Prostate gland (tissue), 2 donors: ENCODE measurements at regions not wholly inside any gene's neighbourhood (a gene's known extent, or its start where the extent isn't known, plus 50 kb on each side); places are given as distances from the start of the nearest gene placed in this dataset.

ENCODE experiments used
- DNase-seq: peaks from one replicate; pipeline ENCODE4 v3.0.0-alpha.2; 2019; ENCODE audit warnings: low spot score
- H3K27ac ChIP-seq, 2 donors: fragments of 200-600 bp; sonication (generic); 2 replicates each; pipeline ENCODE4 v1.5.1; 2017 to 2019
- H3K27me3 ChIP-seq: fragments of 200-600 bp; sonication (generic); replicated peaks from 2 replicates; pipeline ENCODE4 v1.5.1; 2019; ENCODE audit not compliant: insufficient read depth
- H3K36me3 ChIP-seq, 2 donors: fragments of 200-600 bp; sonication (generic); 1 replicate in 1 of 2; 2 replicates in 1 of 2; pipeline versions ENCODE4 v1.5.1 to v1.8.1; 2017 to 2019
- H3K4me1 ChIP-seq: fragments of 200-600 bp; sonication (generic); replicated peaks from 2 replicates; pipeline ENCODE4 v1.5.1; 2019
- H3K4me3 ChIP-seq, 2 donors: fragments of 200-600 bp; sonication (generic); 2 replicates each; pipeline ENCODE4 v1.5.1; 2017 to 2019
- H3K9me3 ChIP-seq: fragments of 200-600 bp; sonication (generic); 2 replicates; pipeline ENCODE4 v1.5.1; 2017
- CTCF ChIP-seq, 4 experiments: fragments of 200-600 bp in 2 of 4; fragments of 450-650 bp in 2 of 4; sonication (generic) in 2 of 4; IDR thresholded peaks; 1 replicate in 3 of 4; 2 replicates in 1 of 4; pipeline ENCODE4 v1.5.1; 2016 to 2019; ENCODE audit warnings: antibody characterized with exemption in 4 of 4, mild to moderate bottlenecking in 2 of 4, moderate library complexity in 2 of 4
- POLR2A ChIP-seq: fragments of 450-650 bp; IDR thresholded peaks from one replicate; pipeline ENCODE4 v1.6.1; 2016; ENCODE audit warnings: antibody characterized with exemption, mild to moderate bottlenecking
- POLR2AphosphoS5 ChIP-seq: sonication (generic); formaldehyde crosslinking; IDR thresholded peaks from one replicate; pipeline ENCODE4 v1.6.1; 2017; ENCODE audit warnings: antibody characterized with exemption
- WGBS: methylation state at CpG from one replicate; pipeline ENCODE4 v1.1.5; 2018; 5-methylcytosine and 5-hydroxymethylcytosine counted together
- intact Hi-C: fragments of 100-400 bp; cut with DNase I; formaldehyde crosslinking; loops from one replicate; pipeline ENCODE4 v1.14.2; 2022

DNA sequence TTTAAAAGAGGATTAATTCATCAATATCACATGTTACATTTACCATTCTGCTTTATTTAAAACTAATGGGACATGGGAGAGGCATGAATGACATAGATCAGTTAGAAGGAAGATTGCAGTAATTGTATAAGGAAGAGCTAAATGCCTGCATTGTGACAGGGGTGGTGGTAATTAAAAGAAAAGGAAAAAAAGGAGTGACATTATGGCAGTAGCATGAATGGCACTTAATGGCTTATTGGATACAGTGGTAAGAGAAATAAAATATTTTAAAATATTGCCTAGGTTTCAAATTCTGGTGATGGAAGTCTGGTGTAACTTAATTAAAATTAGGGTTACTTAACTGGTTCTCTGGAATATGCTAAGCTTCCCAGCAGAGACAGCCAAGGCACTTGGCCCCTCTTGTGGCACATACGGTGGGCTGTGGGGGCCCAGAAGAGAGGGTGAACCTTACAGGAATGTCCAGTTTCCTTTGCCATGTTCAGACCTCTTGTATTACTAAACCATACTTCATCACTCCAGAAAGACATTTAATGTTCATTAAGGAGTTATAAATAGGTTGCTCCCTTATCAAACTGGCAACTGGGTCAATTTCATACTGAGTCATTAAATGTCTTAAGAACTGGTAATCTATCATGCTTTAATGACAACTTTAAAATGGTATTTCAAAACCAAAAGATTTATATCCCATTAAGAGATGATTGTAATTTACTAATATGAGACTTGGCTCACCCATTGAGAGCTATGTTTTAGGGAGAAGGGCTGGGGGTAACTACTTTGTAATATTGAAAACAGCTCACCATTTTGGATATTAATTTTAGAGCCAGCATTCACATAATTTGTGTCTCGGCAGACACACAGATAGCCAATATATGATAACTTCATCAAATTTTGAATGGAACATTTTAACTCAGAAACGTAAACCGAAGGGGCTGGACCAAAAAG is 798.9 kb upstream of the PIK3C3 start:
- Histone ChIP-seq H3K27ac (no peak overlapping the region), H3K4me3 (no peak overlapping the region), H3K9me3 (no peaks in the 10 kb centered on the region), H3K4me1 (no peaks in the 10 kb centered on the region), H3K27me3 (no peaks in the 10 kb centered on the region), H3K36me3 (no peaks in the 10 kb centered on the region)
- WGBS = 88% methylated on average over 4 of the region's 4 CpGs
- intact Hi-C loops = no loop called here
- no peak for TF ChIP-seq CTCF (IDR thresholded peaks at IDR 0.05)
- no peak for DNase-seq

GRCh38 chr18:41155025-41155424 is 800.0 kb upstream of the PIK3C3 start:
- no peaks in the 10 kb centered on the region for H3K4me1 ChIP-seq
- no peaks in the 10 kb centered on the region for H3K27me3 ChIP-seq
- no peak overlapping the region for H3K4me3 ChIP-seq
- no peak for TF ChIP-seq POLR2A
- no peak for TF ChIP-seq CTCF (IDR thresholded peaks at IDR 0.05)
- no peak for TF ChIP-seq POLR2AphosphoS5
- no peaks in the 10 kb centered on the region for H3K9me3 ChIP-seq
- H3K27ac ChIP-seq = no peak overlapping the region
- intact Hi-C loops = no loop called here
- 38% methylated on average over 1 of the region's 1 CpG for WGBS
- DNase-seq = no peak
- no peaks in the 10 kb centered on the region for H3K36me3 ChIP-seq

DNA sequence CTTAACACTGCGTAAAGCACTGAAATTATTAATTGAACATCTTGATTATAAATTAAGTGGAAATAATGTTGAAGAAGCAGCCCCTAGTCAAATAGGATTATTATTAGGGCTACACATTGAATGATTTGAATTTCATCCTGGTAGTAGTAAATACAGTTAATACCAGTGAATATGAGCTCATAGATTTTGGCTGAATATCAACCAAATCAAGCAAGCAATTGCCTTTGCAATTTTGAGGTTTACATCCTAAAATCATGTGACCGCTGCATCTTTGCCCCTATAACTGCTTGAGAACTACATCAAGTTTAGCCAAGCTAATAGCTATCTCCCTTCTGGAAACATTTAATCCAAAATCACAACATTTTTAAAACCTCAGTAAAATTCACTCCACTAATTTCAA is 801.2 kb upstream of the PIK3C3 start:
- WGBS = 94% methylated on average over 2 of the region's 2 CpGs
- no peak for DNase-seq
- Histone ChIP-seq H3K4me1 (no peaks in the 10 kb centered on the region), H3K4me3 (no peak overlapping the region), H3K27me3 (no peaks in the 10 kb centered on the region), H3K9me3 (no peaks in the 10 kb centered on the region), H3K27ac (no peak overlapping the region), H3K36me3 (no peaks in the 10 kb centered on the region)
- intact Hi-C loops = no loop called here
- no peak for TF ChIP-seq POLR2A
- no peak for TF ChIP-seq CTCF (IDR thresholded peaks at IDR 0.05)
- TF ChIP-seq POLR2AphosphoS5 = no peak

DNA sequence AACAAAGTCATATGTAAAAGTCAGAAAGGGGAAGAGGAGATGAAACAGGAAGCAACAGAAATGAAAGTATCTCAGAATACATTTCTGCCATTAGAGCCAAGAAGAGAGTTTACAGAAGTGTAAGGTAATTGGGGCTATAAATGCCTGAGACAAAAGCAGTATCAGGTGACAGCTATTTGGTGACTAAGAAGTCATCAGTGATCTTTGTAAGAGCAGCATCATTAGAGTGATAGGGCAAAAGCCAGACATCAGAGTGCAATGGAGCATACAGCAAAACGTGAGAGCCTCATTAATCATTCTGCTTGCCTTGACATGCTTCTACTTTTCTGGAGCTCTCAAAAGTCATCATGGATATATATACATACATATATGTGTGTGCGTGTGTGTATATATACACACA is 804.7 kb upstream of the PIK3C3 start:
- H3K9me3 ChIP-seq = no peaks in the 10 kb centered on the region
- no peak overlapping the region for H3K4me3 ChIP-seq
- no peak for TF ChIP-seq POLR2A
- TF ChIP-seq CTCF (IDR thresholded peaks at IDR 0.05) = no peak
- no peak for TF ChIP-seq POLR2AphosphoS5
- no peaks in the 10 kb centered on the region for H3K36me3 ChIP-seq
- no peaks in the 10 kb centered on the region for H3K4me1 ChIP-seq
- no peak for DNase-seq
- no peaks in the 10 kb centered on the region for H3K27me3 ChIP-seq
- H3K27ac ChIP-seq = no peak overlapping the region
- intact Hi-C loops = no loop called here
- 61% methylated on average over 2 of the region's 2 CpGs for WGBS

DNA sequence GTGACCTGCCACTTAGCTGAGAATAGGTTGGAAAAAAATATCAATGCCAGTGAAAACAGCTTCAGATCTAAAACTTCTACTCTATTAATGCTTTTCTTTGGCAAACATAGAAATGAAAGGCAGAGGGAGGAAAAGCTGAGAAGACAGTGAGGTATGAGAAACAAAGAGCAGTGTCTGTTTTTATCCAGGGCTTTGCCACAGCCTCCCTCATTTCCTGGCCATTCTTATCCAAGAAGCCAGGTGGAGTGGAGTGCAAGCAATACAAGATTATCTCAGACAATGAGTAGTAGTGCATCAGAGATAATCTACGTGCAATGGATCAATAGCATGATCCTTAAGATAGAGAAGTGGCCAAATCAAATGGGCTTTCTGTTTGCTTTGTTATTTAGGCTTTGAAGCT is 808.7 kb upstream of the PIK3C3 start:
- no peak for TF ChIP-seq POLR2AphosphoS5
- TF ChIP-seq POLR2A = no peak
- TF ChIP-seq CTCF (IDR thresholded peaks at IDR 0.05) = no peak
- intact Hi-C loops = no loop called here
- Histone ChIP-seq H3K27me3 (no peaks in the 10 kb centered on the region), H3K36me3 (no peaks in the 10 kb centered on the region), H3K9me3 (no peaks in the 10 kb centered on the region), H3K4me1 (no peaks in the 10 kb centered on the region), H3K27ac (no peak overlapping the region), H3K4me3 (no peak overlapping the region)
- 70% methylated on average over 1 of the region's 1 CpG for WGBS
- DNase-seq = no peak
